ENCODE measurements at regions not wholly inside any gene's neighbourhood (a gene's known extent, or its start where the extent isn't known, plus 50 kb on each side); places are given as distances from the start of the nearest gene placed in this dataset.

GRCh38 chr17:54221499-54221898, 398.8 kb downstream of the KIF2B start:
- no peak overlapping the region for H3K27ac Mint-ChIP-seq (ENCODE audit: unreplicated experiment)
- no peaks in the 10 kb centered on the region for H3K9me3 Mint-ChIP-seq (ENCODE audit: unreplicated experiment)
- H3K36me3 Mint-ChIP-seq (ENCODE audit: low read depth, unreplicated experiment): no peaks in the 10 kb centered on the region
- TF ChIP-seq, protein P1, sequence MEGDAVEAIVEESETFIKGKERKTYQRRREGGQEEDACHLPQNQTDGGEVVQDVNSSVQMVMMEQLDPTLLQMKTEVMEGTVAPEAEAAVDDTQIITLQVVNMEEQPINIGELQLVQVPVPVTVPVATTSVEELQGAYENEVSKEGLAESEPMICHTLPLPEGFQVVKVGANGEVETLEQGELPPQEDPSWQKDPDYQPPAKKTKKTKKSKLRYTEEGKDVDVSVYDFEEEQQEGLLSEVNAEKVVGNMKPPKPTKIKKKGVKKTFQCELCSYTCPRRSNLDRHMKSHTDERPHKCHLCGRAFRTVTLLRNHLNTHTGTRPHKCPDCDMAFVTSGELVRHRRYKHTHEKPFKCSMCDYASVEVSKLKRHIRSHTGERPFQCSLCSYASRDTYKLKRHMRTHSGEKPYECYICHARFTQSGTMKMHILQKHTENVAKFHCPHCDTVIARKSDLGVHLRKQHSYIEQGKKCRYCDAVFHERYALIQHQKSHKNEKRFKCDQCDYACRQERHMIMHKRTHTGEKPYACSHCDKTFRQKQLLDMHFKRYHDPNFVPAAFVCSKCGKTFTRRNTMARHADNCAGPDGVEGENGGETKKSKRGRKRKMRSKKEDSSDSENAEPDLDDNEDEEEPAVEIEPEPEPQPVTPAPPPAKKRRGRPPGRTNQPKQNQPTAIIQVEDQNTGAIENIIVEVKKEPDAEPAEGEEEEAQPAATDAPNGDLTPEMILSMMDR (IDR thresholded peaks at IDR 0.05; ENCODE audit: unreplicated experiment): no peak
- no peak for DNase-seq (ENCODE audit: low spot score)
- H3K4me3 Mint-ChIP-seq (ENCODE audit: unreplicated experiment): no peak overlapping the region
- H3K27me3 Mint-ChIP-seq (ENCODE audit: unreplicated experiment): no peaks in the 10 kb centered on the region
- H3K4me1 Mint-ChIP-seq (ENCODE audit: unreplicated experiment): no peaks in the 10 kb centered on the region

- no peaks in the 10 kb centered on the region for H3K4me1 Mint-ChIP-seq (ENCODE audit: unreplicated experiment)
- TF ChIP-seq, protein P1 (IDR thresholded peaks at IDR 0.05; ENCODE audit: unreplicated experiment): no peak
- no peak overlapping the region for H3K4me3 Mint-ChIP-seq (ENCODE audit: unreplicated experiment)
- no peak overlapping the region for H3K27ac Mint-ChIP-seq (ENCODE audit: unreplicated experiment)
- H3K36me3 Mint-ChIP-seq (ENCODE audit: low read depth, unreplicated experiment): no peaks in the 10 kb centered on the region
- no peak for DNase-seq (ENCODE audit: low spot score)
- H3K9me3 Mint-ChIP-seq (ENCODE audit: unreplicated experiment): no peaks in the 10 kb centered on the region
- H3K27me3 Mint-ChIP-seq (ENCODE audit: unreplicated experiment): no peaks in the 10 kb centered on the region
Observed at GRCh38 chr17:54235571-54235970, 412.8 kb downstream of the KIF2B start.

GRCh38 chr17:54237911-54238515, 415.3 kb downstream of the KIF2B start:
- H3K27me3 Mint-ChIP-seq (ENCODE audit: unreplicated experiment): no peaks in the 10 kb centered on the region
- no peak for DNase-seq (ENCODE audit: low spot score)
- no peak overlapping the region for H3K27ac Mint-ChIP-seq (ENCODE audit: unreplicated experiment)
- no peaks in the 10 kb centered on the region for H3K9me3 Mint-ChIP-seq (ENCODE audit: unreplicated experiment)
- TF ChIP-seq, protein P1 (IDR thresholded peaks at IDR 0.05; ENCODE audit: unreplicated experiment): no peak
- H3K4me1 Mint-ChIP-seq (ENCODE audit: unreplicated experiment): no peaks in the 10 kb centered on the region
- H3K36me3 Mint-ChIP-seq (ENCODE audit: low read depth, unreplicated experiment): no peaks in the 10 kb centered on the region
- H3K4me3 Mint-ChIP-seq (ENCODE audit: unreplicated experiment): no peak overlapping the region

- Mint-ChIP-seq H3K9me3 (ENCODE audit: unreplicated experiment) (no peaks in the 10 kb centered on the region), H3K36me3 (ENCODE audit: low read depth, unreplicated experiment) (no peaks in the 10 kb centered on the region), H3K4me3 (ENCODE audit: unreplicated experiment) (no peak overlapping the region), H3K27me3 (ENCODE audit: unreplicated experiment) (no peaks in the 10 kb centered on the region), H3K4me1 (ENCODE audit: unreplicated experiment) (no peaks in the 10 kb centered on the region), H3K27ac (ENCODE audit: unreplicated experiment) (no peak overlapping the region)
- TF ChIP-seq, protein P1 (IDR thresholded peaks at IDR 0.05; ENCODE audit: unreplicated experiment): no peak
- DNase-seq (ENCODE audit: low spot score): no peak
Observed at GRCh38 chr17:54239291-54239690, 416.6 kb downstream of the KIF2B start.

- TF ChIP-seq, protein P1 (IDR thresholded peaks at IDR 0.05; ENCODE audit: unreplicated experiment): no peak
- Mint-ChIP-seq H3K36me3 (ENCODE audit: low read depth, unreplicated experiment) (no peaks in the 10 kb centered on the region), H3K27ac (ENCODE audit: unreplicated experiment) (no peak overlapping the region), H3K4me3 (ENCODE audit: unreplicated experiment) (no peak overlapping the region), H3K4me1 (ENCODE audit: unreplicated experiment) (no peaks in the 10 kb centered on the region), H3K9me3 (ENCODE audit: unreplicated experiment) (no peaks in the 10 kb centered on the region), H3K27me3 (ENCODE audit: unreplicated experiment) (no peaks in the 10 kb centered on the region)
- DNase-seq (ENCODE audit: low spot score): no peak
Observed at GRCh38 chr17:54255696-54256095, 433.0 kb downstream of the KIF2B start.

Measured in endothelial cell (in vitro differentiated cells).